Epithelial cell of proximal tubule (primary cell): ENCODE measurements at regions not wholly inside any gene's neighbourhood (a gene's known extent, or its start where the extent isn't known, plus 50 kb on each side); places are given as distances from the start of the nearest gene placed in this dataset.
"Not testable (repeated sequence)": the region's sequence is repeated elsewhere in the genome, so short reads cannot be mapped to it uniquely, and the experiment has no call there.

Experiments used
- DNase-seq: peaks from one replicate; pipeline ENCODE4 v3.0.0-alpha.2; 2011; ENCODE audit warnings: low read depth
- H3K4me3 ChIP-seq: 2 replicates; pipeline ENCODE4 v1.5.1; 2011; ENCODE audit warnings: low read depth, mild to moderate bottlenecking, low read length
- TF ChIP-seq, protein P1 (sequence below): conservative IDR thresholded peaks from 2 replicates; pipeline ENCODE4 v1.5.1; 2012; ENCODE audit warnings: low read depth, mild to moderate bottlenecking, low read length

DNA sequence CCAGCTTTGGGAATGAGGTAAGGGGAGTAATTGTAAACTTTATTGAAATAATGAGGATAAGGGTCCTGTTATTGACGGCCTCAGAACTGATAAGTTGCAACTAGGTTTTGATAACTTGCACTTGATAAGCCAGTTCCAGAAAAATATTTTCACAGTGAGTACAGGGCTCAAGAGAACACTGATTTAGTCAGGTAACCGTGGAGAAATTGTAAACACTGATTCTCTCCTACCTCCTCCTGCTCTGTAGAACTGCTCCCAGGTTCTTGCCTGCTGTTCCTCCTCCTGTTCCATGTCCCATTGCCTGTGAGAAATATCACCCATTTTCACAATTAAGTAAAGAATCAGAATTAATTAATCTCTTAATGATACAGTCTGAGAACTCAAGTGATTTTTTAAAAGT, 55.0 kb upstream of the CXXC4 start:
- TF ChIP-seq, protein P1, sequence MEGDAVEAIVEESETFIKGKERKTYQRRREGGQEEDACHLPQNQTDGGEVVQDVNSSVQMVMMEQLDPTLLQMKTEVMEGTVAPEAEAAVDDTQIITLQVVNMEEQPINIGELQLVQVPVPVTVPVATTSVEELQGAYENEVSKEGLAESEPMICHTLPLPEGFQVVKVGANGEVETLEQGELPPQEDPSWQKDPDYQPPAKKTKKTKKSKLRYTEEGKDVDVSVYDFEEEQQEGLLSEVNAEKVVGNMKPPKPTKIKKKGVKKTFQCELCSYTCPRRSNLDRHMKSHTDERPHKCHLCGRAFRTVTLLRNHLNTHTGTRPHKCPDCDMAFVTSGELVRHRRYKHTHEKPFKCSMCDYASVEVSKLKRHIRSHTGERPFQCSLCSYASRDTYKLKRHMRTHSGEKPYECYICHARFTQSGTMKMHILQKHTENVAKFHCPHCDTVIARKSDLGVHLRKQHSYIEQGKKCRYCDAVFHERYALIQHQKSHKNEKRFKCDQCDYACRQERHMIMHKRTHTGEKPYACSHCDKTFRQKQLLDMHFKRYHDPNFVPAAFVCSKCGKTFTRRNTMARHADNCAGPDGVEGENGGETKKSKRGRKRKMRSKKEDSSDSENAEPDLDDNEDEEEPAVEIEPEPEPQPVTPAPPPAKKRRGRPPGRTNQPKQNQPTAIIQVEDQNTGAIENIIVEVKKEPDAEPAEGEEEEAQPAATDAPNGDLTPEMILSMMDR, result no peak
- no peak for DNase-seq
- no peak overlapping the region for H3K4me3 ChIP-seq

DNA sequence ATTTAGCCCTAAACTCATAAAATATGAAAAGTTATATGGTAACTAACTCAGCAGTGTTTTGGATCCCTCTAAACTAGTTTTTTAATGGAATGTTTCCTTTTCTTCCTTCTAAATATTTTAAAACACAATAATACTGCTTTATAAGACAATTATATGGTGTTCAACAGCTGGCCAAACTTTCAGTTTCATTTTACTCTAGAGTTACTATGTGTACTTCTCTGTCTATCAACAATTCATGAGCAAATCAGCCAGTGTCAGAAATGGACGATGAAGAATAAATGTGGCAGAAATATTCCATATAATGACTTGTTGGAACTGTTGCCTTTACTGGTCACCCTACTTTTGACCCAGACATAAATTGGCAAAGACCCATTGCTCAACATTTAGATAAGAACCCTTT, 64.8 kb upstream of the CXXC4 start:
- no peak for DNase-seq
- H3K4me3 ChIP-seq, result no peak overlapping the region
- TF ChIP-seq, protein P1, result no peak

DNA sequence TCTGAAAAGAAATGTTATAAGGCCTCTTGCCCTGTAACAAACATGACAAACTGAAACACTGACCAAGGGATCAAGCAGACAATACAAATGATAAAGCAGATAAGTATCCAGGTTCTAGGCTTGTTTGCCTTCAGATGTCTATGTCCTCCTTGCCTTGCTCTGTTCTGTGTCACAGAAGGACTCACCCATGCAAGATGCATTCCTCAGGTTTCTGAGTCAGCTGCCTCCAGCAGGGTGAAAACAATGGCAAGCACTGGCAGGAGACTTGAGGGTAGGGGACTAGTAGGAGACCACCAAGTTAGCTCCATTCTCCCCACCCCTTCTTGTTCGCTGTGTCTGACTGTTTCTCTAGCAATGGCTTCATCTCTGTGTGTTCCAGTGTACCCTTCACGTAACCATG, 76.6 kb upstream of the CXXC4 start:
- peak; percentile 27 for DNase-seq
- TF ChIP-seq, protein P1, result no peak
- no peak overlapping the region for H3K4me3 ChIP-seq

DNA sequence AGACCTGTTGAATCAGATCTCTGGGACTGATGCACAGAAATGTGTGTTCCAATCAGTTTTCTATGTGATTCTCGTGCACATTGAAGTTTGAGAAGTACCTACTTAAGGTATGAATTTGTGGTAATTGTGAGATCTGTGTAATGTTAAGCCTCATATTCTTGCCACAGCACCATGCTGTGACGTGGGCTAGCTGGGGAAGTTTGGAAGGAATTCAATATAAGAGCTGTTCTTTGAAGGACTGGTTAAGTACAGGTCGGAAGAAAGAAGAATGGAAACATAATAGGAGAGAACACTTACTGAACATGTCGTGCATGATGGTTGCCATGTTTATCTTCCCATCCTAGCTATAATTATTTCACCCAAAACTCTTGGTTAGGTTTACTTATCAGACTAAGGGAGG, 79.7 kb upstream of the CXXC4 start:
- no peak overlapping the region for H3K4me3 ChIP-seq
- TF ChIP-seq, protein P1, result no peak
- DNase-seq, result no peak

DNA sequence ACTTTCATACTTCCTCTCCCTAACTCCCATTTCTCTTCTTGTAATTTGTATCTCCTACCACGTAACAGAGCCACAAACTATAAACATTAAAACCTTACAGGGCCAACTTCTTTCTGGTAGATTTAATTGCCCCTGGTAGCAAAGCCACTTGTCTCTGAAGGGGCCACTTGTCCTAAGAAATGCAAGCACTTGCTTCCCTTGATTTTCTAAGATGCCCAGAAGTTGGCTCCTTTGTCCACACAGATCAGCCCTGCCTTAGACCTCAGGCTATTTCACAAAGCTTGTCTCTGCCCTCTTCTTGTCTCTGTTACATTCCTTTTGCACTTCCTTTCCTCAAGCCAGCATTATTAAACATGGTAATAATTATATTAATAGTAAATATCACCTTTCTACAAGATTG, 80.6 kb upstream of the CXXC4 start:
- DNase-seq, result no peak
- H3K4me3 ChIP-seq, result no peak overlapping the region
- TF ChIP-seq, protein P1, result no peak

DNA sequence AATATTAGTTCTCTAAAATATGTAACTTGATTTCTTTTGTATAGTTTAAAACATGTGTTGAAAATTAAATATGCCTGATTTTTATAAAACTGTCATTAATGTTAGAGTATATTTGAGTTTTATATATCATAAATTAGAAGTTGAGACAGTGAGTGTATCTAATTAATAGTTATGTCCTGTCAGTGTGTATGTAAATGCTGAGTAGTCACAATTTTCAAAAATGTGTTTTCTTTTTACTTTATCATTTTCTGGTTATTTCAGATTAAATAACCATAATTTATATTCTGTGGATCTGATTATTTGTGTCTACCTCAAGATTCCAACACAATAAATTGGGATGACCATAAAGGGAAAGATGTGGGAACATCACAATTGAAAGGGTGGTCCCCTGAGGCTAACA, 82.7 kb upstream of the CXXC4 start:
- TF ChIP-seq, protein P1, result no peak
- no peak for DNase-seq
- H3K4me3 ChIP-seq, result no peak overlapping the region

DNA sequence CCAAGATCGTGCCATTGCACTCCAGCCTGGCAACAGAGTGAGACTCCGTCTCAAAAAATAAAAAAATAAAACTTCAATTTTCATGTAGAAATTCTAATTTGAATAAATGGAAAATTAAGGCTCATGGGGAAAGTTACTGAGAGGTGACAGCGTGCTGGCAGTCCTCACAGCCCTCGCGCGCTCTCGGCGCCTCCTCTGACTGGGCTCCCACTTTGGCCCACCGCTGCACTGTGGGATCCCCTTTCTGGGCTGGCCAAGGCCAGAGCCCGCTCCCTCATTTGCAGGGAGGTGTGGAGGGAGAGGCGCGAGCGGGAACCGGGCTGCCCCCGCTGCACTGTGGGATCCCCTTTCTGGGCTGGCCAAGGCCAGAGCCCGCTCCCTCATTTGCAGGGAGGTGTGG, 86.8 kb upstream of the CXXC4 start:
- H3K4me3 ChIP-seq, DNase-seq: not testable (repeated sequence)

DNA sequence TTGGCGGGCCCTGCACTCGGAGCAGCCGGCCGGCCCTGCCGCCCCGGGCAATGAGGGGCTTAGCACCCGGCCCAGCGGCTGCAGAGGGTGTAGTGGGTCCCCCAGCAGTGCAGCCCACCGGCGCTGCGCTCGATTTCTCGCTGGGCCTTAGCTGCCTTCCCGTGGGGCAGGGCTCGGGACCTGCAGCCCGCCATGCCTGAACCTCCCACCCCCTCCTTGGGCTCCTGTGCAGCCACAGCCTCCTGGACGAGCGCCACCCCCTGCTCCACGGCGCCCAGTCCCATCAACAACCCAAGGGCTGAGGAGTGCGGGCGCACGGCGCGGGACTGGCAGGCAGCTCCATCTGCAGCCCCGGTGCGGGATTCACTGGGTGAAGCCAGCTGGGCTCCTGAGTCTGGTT, 87.4 kb upstream of the CXXC4 start:
- not testable (repeated sequence) for DNase-seq, H3K4me3 ChIP-seq
